ENCODE measurements at regions not wholly inside any gene's neighbourhood (a gene's known extent, or its start where the extent isn't known, plus 50 kb on each side); places are given as distances from the start of the nearest gene placed in this dataset.

- Histone ChIP-seq H3K36me3 (no peaks in the 10 kb centered on the region), H3K27me3 (peaks cover 0 to 7% of the 10 kb centered on the region in 2 donors), H3K9me3 (no peaks in the 10 kb centered on the region), H3K27ac (no peak overlapping the region), H3K4me3 (no peak overlapping the region), H3K4me1 (no peaks in the 10 kb centered on the region)
- DNase-seq (no peak), ATAC-seq (no peak)
- TF ChIP-seq CTCF (IDR thresholded peaks at IDR 0.05): no peak
- intact Hi-C loops (cut with DNase I): no loop called here
Observed at GRCh38 chr14:25396128-25396527, 346.2 kb upstream of the STXBP6 start.

- ATAC-seq (no peak), DNase-seq (no peak)
- H3K4me1 ChIP-seq: no peaks in the 10 kb centered on the region
- intact Hi-C loops (cut with DNase I): no loop called here
- H3K27ac ChIP-seq: no peak overlapping the region
- H3K36me3 ChIP-seq: no peaks in the 10 kb centered on the region
- no peaks in the 10 kb centered on the region for H3K9me3 ChIP-seq
- no peak for TF ChIP-seq CTCF (IDR thresholded peaks at IDR 0.05)
- no peak overlapping the region for H3K4me3 ChIP-seq
- no peaks in the 10 kb centered on the region for H3K27me3 ChIP-seq
Observed at GRCh38 chr14:25394791-25395391, 344.9 kb upstream of the STXBP6 start.

- H3K27me3 ChIP-seq: no peaks in the 10 kb centered on the region
- intact Hi-C loops (cut with DNase I): no loop called here
- no peaks in the 10 kb centered on the region for H3K4me1 ChIP-seq
- ATAC-seq (no peak), DNase-seq (no peak)
- no peaks in the 10 kb centered on the region for H3K9me3 ChIP-seq
- H3K27ac ChIP-seq: no peak overlapping the region
- no peaks in the 10 kb centered on the region for H3K36me3 ChIP-seq
- no peak for TF ChIP-seq CTCF (IDR thresholded peaks at IDR 0.05)
- no peak overlapping the region for H3K4me3 ChIP-seq
Observed at GRCh38 chr14:25394356-25394755, 344.4 kb upstream of the STXBP6 start.

GRCh38 chr14:25389948-25390347 is 340.0 kb upstream of the STXBP6 start:
- ATAC-seq (no peak), DNase-seq (no peak)
- TF ChIP-seq CTCF (IDR thresholded peaks at IDR 0.05): no peak
- intact Hi-C loops (cut with DNase I): no loop called here
- Histone ChIP-seq H3K27me3 (no peaks in the 10 kb centered on the region), H3K9me3 (no peaks in the 10 kb centered on the region), H3K36me3 (no peaks in the 10 kb centered on the region), H3K27ac (no peak overlapping the region), H3K4me1 (no peaks in the 10 kb centered on the region), H3K4me3 (no peak overlapping the region)

GRCh38 chr14:25381498-25381897 is 331.6 kb upstream of the STXBP6 start:
- intact Hi-C loops (cut with DNase I): no loop called here
- Histone ChIP-seq H3K27me3 (no peaks in the 10 kb centered on the region), H3K4me1 (no peaks in the 10 kb centered on the region), H3K9me3 (no peaks in the 10 kb centered on the region), H3K27ac (no peak overlapping the region), H3K36me3 (no peaks in the 10 kb centered on the region), H3K4me3 (no peak overlapping the region)
- no peak for DNase-seq
- no peak for TF ChIP-seq CTCF (IDR thresholded peaks at IDR 0.05)
- ATAC-seq: no peak

Measured in left lung (tissue), 4 donors.